ENCODE measurements at regions not wholly inside any gene's neighbourhood (a gene's known extent, or its start where the extent isn't known, plus 50 kb on each side); places are given as distances from the start of the nearest gene placed in this dataset.

DNA sequence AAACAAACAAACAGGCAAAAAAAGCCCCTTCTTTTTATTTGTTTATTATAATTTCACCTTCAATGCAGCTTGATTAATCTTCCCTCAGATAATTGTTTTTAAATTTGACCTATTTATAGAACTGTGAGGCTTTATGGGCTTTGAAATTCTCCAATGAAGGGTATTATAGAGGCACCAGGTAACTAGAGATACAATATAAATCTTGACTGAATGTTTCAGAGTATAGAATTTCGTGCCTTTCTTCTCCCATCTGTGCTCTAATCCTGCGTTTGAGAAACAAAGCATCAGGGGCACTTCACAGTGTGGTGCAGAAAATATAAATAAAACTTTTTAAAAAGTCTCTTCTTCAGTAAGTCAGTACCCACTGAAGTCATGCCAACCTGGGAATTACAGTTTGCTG is 120.9 kb downstream of the ANKRD50 start:
- DNase-seq (no peak), ATAC-seq (ENCODE audit: low FRiP score in 2 of 2) (no peak)
- WGBS, 2 donors = 68 to 81% methylated on average over 2 of the region's 2 CpGs
- Histone ChIP-seq H3K27me3 (no peaks in the 10 kb centered on the region), H3K4me1 (no peaks in the 10 kb centered on the region), H3K27ac (no peak overlapping the region), H3K9me3 (no peaks in the 10 kb centered on the region), H3K36me3 (no peaks in the 10 kb centered on the region), H3K4me3 (no peak overlapping the region)
- TF ChIP-seq EP300 (IDR thresholded peaks at IDR 0.05) (no peak), POLR2AphosphoS5 (IDR thresholded peaks at IDR 0.05) (no peak), POLR2A (IDR thresholded peaks at IDR 0.05) (no peak)
- TF ChIP-seq, protein P1, sequence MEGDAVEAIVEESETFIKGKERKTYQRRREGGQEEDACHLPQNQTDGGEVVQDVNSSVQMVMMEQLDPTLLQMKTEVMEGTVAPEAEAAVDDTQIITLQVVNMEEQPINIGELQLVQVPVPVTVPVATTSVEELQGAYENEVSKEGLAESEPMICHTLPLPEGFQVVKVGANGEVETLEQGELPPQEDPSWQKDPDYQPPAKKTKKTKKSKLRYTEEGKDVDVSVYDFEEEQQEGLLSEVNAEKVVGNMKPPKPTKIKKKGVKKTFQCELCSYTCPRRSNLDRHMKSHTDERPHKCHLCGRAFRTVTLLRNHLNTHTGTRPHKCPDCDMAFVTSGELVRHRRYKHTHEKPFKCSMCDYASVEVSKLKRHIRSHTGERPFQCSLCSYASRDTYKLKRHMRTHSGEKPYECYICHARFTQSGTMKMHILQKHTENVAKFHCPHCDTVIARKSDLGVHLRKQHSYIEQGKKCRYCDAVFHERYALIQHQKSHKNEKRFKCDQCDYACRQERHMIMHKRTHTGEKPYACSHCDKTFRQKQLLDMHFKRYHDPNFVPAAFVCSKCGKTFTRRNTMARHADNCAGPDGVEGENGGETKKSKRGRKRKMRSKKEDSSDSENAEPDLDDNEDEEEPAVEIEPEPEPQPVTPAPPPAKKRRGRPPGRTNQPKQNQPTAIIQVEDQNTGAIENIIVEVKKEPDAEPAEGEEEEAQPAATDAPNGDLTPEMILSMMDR (IDR thresholded peaks at IDR 0.05) = no peak

DNA sequence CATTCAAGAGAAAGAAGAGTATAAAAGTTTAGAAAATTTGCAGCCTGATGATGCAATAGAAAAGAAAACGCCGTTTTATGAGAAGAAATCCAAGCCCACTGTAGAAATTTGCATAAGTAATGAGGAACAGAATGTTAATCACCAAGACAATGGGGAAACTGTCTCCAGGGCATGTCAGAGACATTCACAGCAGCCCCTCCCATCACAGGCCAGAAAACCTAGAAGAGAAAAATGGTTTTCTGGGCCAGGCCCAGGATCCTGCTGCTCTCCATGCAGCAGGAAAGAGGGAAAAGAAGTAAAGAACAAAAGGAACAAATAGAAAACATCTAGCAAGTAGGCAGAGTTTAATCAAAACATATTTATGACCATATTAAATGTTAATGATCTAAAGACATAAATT is 119.0 kb downstream of the ANKRD50 start:
- Histone ChIP-seq H3K27me3 (no peaks in the 10 kb centered on the region), H3K27ac (no peak overlapping the region), H3K4me3 (no peak overlapping the region), H3K9me3 (no peaks in the 10 kb centered on the region), H3K4me1 (no peaks in the 10 kb centered on the region), H3K36me3 (no peaks in the 10 kb centered on the region)
- DNase-seq (no peak), ATAC-seq (ENCODE audit: low FRiP score in 2 of 2) (no peak)
- 83 to 86% methylated on average over 2 of the region's 2 CpGs for WGBS, 2 donors
- TF ChIP-seq POLR2AphosphoS5 (IDR thresholded peaks at IDR 0.05) (no peak), POLR2A (IDR thresholded peaks at IDR 0.05) (no peak), EP300 (IDR thresholded peaks at IDR 0.05) (no peak)
- TF ChIP-seq, protein P1 (IDR thresholded peaks at IDR 0.05) = no peak

DNA sequence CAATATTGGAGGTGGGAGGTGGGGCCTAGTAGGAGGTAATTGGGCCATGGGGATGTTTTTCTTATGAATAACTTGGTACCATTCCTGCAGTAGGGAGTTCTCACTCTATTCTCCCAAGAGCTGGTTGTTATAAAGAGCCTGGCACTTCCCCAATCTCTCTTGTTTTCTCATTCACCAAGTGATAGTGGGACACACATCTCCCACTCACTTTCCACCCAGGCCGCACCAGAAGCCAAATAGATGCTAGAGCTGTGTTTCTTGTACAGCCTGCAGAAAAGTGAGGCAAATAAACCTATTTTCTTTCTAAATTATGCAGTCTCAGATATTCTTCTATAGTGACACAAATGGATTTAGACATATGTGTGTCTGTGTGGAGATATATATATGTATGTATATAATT is 117.6 kb downstream of the ANKRD50 start:
- no peak overlapping the region for H3K27ac ChIP-seq

DNA sequence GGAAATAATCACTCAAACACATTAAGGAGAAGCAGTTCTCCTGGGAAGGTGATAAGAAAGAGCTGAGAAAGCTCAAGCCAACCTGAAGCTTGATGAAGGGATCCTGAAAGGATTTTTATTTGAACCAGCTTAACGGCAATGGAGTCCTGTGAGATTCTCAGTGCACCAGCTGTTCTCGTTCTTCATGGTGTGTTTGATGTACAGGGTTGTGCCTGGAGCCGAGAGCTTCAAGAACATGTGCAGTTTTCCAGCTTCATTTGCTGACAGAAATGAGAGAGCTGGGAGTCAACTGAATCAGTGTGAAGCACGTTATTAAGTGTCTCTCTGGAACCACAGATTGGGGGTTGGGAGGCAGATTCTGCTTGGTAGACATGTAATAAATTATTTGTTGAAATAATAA is 115.7 kb downstream of the ANKRD50 start:
- no peak for ATAC-seq (ENCODE audit: low FRiP score in 2 of 2)
- TF ChIP-seq, protein P1 (IDR thresholded peaks at IDR 0.05) = no peak
- no peak for TF ChIP-seq EP300 (IDR thresholded peaks at IDR 0.05)
- no peak for TF ChIP-seq POLR2A (IDR thresholded peaks at IDR 0.05)
- no peak for TF ChIP-seq POLR2AphosphoS5 (IDR thresholded peaks at IDR 0.05)
- Histone ChIP-seq H3K4me3 (no peak overlapping the region), H3K27ac (no peak overlapping the region), H3K4me1 (no peaks in the 10 kb centered on the region), H3K27me3 (no peaks in the 10 kb centered on the region), H3K36me3 (no peaks in the 10 kb centered on the region), H3K9me3 (no peaks in the 10 kb centered on the region)
- DNase-seq = no peak
- 45 to 64% methylated on average over 4 of the region's 4 CpGs for WGBS, 2 donors

More for the DNA sequence above, 117.6 kb downstream of the ANKRD50 start:
- no peaks in the 10 kb centered on the region for H3K9me3 ChIP-seq
- no peaks in the 10 kb centered on the region for H3K27me3 ChIP-seq
- ATAC-seq (ENCODE audit: low FRiP score in 2 of 2) (no peak), DNase-seq (no peak)
- TF ChIP-seq POLR2A (IDR thresholded peaks at IDR 0.05) = no peak
- TF ChIP-seq EP300 (IDR thresholded peaks at IDR 0.05) = no peak
- TF ChIP-seq, protein P1 (IDR thresholded peaks at IDR 0.05) = no peak
- no peak for TF ChIP-seq POLR2AphosphoS5 (IDR thresholded peaks at IDR 0.05)
- H3K36me3 ChIP-seq = no peaks in the 10 kb centered on the region
- no peak overlapping the region for H3K4me3 ChIP-seq
- H3K4me1 ChIP-seq = no peaks in the 10 kb centered on the region
- 91 to 96% methylated on average over 1 of the region's 1 CpG for WGBS, 2 donors

DNA sequence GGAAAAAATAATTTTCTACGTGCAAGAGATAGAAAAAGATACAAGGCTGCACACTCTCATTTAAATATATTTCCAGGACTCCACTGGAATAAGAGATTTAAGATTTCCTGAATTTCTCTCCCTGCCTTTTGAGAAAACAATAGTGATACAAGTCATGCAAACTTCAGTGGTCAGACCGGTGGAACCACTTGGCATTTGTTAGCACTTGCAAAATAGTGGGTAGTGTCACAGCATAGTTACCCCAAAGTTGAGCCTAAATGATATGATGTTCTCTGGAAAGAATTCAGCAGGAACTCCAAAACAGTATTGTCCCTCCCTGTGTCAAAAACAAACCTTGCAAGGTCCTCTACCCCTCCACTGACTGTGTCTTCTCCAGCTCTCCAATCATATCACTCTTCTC is 102.3 kb downstream of the ANKRD50 start:
- no peaks in the 10 kb centered on the region for H3K27me3 ChIP-seq
- no peak overlapping the region for H3K4me3 ChIP-seq
- H3K9me3 ChIP-seq = no peaks in the 10 kb centered on the region
- no peaks in the 10 kb centered on the region for H3K36me3 ChIP-seq
- H3K27ac ChIP-seq = no peak overlapping the region
- no peak for TF ChIP-seq POLR2AphosphoS5 (IDR thresholded peaks at IDR 0.05)
- TF ChIP-seq, protein P1 (IDR thresholded peaks at IDR 0.05) = no peak
- no peak for TF ChIP-seq EP300 (IDR thresholded peaks at IDR 0.05)
- no peak for TF ChIP-seq POLR2A (IDR thresholded peaks at IDR 0.05)
- H3K4me1 ChIP-seq = no peaks in the 10 kb centered on the region
- 51 to 66% methylated on average over 2 of the region's 2 CpGs for WGBS, 2 donors
- DNase-seq (no peak), ATAC-seq (ENCODE audit: low FRiP score in 2 of 2) (no peak)

Data from upper lobe of left lung (tissue), 6 donors.